ENCODE measurements at regions not wholly inside any gene's neighbourhood (a gene's known extent, or its start where the extent isn't known, plus 50 kb on each side); places are given as distances from the start of the nearest gene placed in this dataset.

GRCh38 chr3:13195374-13195773 is 122.1 kb upstream of the IQSEC1 start:
- no peaks in the 10 kb centered on the region for H3K9me3 ChIP-seq
- peaks cover 75% of the 10 kb centered on the region for H3K27me3 ChIP-seq
- no peak for TF ChIP-seq POLR2AphosphoS5 (IDR thresholded peaks at IDR 0.05)
- TF ChIP-seq POLR2A (IDR thresholded peaks at IDR 0.05) = no peak
- TF ChIP-seq CTCF (IDR thresholded peaks at IDR 0.05) = no peak
- TF ChIP-seq EP300 (IDR thresholded peaks at IDR 0.05) = no peak
- ATAC-seq = no peak
- H3K27ac ChIP-seq = no peak overlapping the region
- no peak overlapping the region for H3K4me3 ChIP-seq
- no peaks in the 10 kb centered on the region for H3K36me3 ChIP-seq
- 70 to 73% methylated on average over 6 of the region's 6 CpGs for WGBS, 2 donors (ENCODE audit: low coverage in 1 of 2)
- H3K4me1 ChIP-seq = no peaks in the 10 kb centered on the region

- peaks cover 76% of the 10 kb centered on the region for H3K27me3 ChIP-seq
- 26 to 61% methylated on average over 2 to 12 of the region's 22 CpGs for WGBS, 2 donors (ENCODE audit: low coverage in 1 of 2)
Measured at GRCh38 chr3:13194285-13195209, 121.3 kb upstream of the IQSEC1 start.

GRCh38 chr3:13193320-13194284 is 120.4 kb upstream of the IQSEC1 start:
- ATAC-seq = no peak
- no peak overlapping the region for H3K4me3 ChIP-seq
- peaks cover 69% of the 10 kb centered on the region for H3K27me3 ChIP-seq
- H3K9me3 ChIP-seq = no peaks in the 10 kb centered on the region
- 64 to 73% methylated on average over 6 to 7 of the region's 17 CpGs for WGBS, 2 donors (ENCODE audit: low coverage in 1 of 2)
- H3K36me3 ChIP-seq = no peaks in the 10 kb centered on the region
- no peaks in the 10 kb centered on the region for H3K4me1 ChIP-seq
- no peak for TF ChIP-seq POLR2A (IDR thresholded peaks at IDR 0.05)
- H3K27ac ChIP-seq = no peak overlapping the region

More at GRCh38 chr3:13194285-13195209, 121.3 kb upstream of the IQSEC1 start:
- Histone ChIP-seq H3K36me3 (no peaks in the 10 kb centered on the region), H3K9me3 (no peaks in the 10 kb centered on the region), H3K27ac (no peak overlapping the region), H3K4me3 (no peak overlapping the region), H3K4me1 (no peaks in the 10 kb centered on the region)
- ATAC-seq = no peak
- TF ChIP-seq POLR2A (IDR thresholded peaks at IDR 0.05) (no peak), EP300 (IDR thresholded peaks at IDR 0.05) (no peak), POLR2AphosphoS5 (IDR thresholded peaks at IDR 0.05) (no peak), CTCF (IDR thresholded peaks at IDR 0.05) (no peak)

GRCh38 chr3:13192471-13193213 is 119.4 kb upstream of the IQSEC1 start:
- H3K9me3 ChIP-seq = peaks cover 0 to 6% (median 0%) of the 10 kb centered on the region in 3 donors
- no peak overlapping the region for H3K4me3 ChIP-seq
- H3K4me1 ChIP-seq = no peaks in the 10 kb centered on the region
- WGBS, 2 donors (ENCODE audit: low coverage in 1 of 2) = 69 to 80% methylated on average over 9 to 11 of the region's 16 CpGs
- H3K27me3 ChIP-seq = peaks cover 65% of the 10 kb centered on the region
- TF ChIP-seq POLR2A (IDR thresholded peaks at IDR 0.05) (no peak), POLR2AphosphoS5 (IDR thresholded peaks at IDR 0.05) (no peak), CTCF (IDR thresholded peaks at IDR 0.05) (no peak), EP300 (IDR thresholded peaks at IDR 0.05) (no peak)
- no peak overlapping the region for H3K27ac ChIP-seq
- H3K36me3 ChIP-seq = no peaks in the 10 kb centered on the region
- ATAC-seq = no peak

GRCh38 chr3:13191016-13191415 is 117.8 kb upstream of the IQSEC1 start:
- Histone ChIP-seq H3K36me3 (no peaks in the 10 kb centered on the region), H3K4me3 (no peak overlapping the region), H3K27ac (no peak overlapping the region), H3K27me3 (peaks cover 50% of the 10 kb centered on the region), H3K4me1 (no peaks in the 10 kb centered on the region), H3K9me3 (peaks cover 0 to 8% (median 0%) of the 10 kb centered on the region in 3 donors)
- no peak for ATAC-seq
- WGBS, 2 donors (ENCODE audit: low coverage in 1 of 2) = 84 to 86% methylated on average over 8 to 10 of the region's 12 CpGs
- TF ChIP-seq EP300 (IDR thresholded peaks at IDR 0.05) = no peak

All from gastroesophageal sphincter (tissue), 4 donors.